Large intestine (tissue), 3 donors: ENCODE measurements at regions not wholly inside any gene's neighbourhood (a gene's known extent, or its start where the extent isn't known, plus 50 kb on each side); places are given as distances from the start of the nearest gene placed in this dataset.
A peak's percentile ranks its signal among the peaks of the same experiment; 100 is the strongest.

Source experiments
- DNase-seq, 2 donors: peaks; one replicate each; pipeline versions ENCODE4 v3.0.0 to v3.0.0-alpha.2; 2013
- H3K27ac ChIP-seq: one replicate; pipeline ENCODE4 v1.5.1; 2013; ENCODE audit warnings: low read length
- H3K27me3 ChIP-seq: 2 replicates; pipeline ENCODE4 v1.6.1; 2013; ENCODE audit warnings: low read length; ENCODE audit not compliant: control insufficient read depth, insufficient read depth
- H3K36me3 ChIP-seq: 2 replicates; pipeline ENCODE4 v1.6.1; 2013; ENCODE audit warnings: low read length; ENCODE audit not compliant: control insufficient read depth, insufficient read depth
- H3K4me1 ChIP-seq: one replicate; pipeline ENCODE4 v1.6.1; 2013; ENCODE audit warnings: low read length; ENCODE audit not compliant: control insufficient read depth, insufficient read depth
- H3K4me3 ChIP-seq: one replicate; pipeline ENCODE4 v1.5.1; 2013; ENCODE audit warnings: low read length
- H3K9me3 ChIP-seq: one replicate; pipeline ENCODE4 v1.6.1; 2013; ENCODE audit warnings: mild to moderate bottlenecking, low read depth, low read length, moderate library complexity; ENCODE audit not compliant: control insufficient read depth
- WGBS: methylation state at CpG from one replicate; pipeline ENCODE4 v1.1.5; 2013; ENCODE audit warnings: low lambda C conversion rate; ENCODE audit not compliant: insufficient coverage; 5-methylcytosine and 5-hydroxymethylcytosine counted together

GRCh38 chr18:72154926-72155325 is 389.2 kb downstream of the CBLN2 start:
- Histone ChIP-seq H3K4me1 (no peaks in the 10 kb centered on the region), H3K27ac (no peak overlapping the region), H3K4me3 (no peak overlapping the region), H3K27me3 (no peaks in the 10 kb centered on the region), H3K36me3 (no peaks in the 10 kb centered on the region), H3K9me3 (no peaks in the 10 kb centered on the region)
- no peak for DNase-seq
- 100% methylated on average over 1 of the region's 2 CpGs for WGBS

DNA sequence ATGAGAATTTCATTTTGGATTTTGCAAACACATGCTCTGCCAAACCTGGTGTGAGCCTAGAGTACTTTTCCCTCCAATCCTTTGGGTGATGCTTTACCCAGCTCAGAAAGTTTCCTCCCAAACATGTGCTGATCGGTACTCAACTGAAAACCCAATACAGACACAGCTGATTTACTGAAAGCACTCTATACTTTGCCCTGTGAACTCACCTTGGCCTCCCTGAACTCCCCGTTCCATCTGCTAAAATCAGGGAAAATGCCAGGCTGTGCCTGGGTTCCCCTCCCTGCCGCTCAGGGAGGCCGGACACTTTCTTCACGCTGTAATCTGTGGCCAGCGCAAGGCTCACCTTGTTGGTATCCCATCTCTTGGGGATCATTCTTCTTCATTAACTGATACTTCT is 391.2 kb downstream of the CBLN2 start:
- H3K27me3 ChIP-seq = no peaks in the 10 kb centered on the region
- no peak overlapping the region for H3K27ac ChIP-seq
- no peak overlapping the region for H3K4me3 ChIP-seq
- WGBS = no CpG with 5 or more reads among the region's 6 CpGs
- H3K9me3 ChIP-seq = no peaks in the 10 kb centered on the region
- H3K36me3 ChIP-seq = no peaks in the 10 kb centered on the region
- DNase-seq = no peak
- H3K4me1 ChIP-seq = no peaks in the 10 kb centered on the region

- H3K36me3 ChIP-seq = no peaks in the 10 kb centered on the region
- no peaks in the 10 kb centered on the region for H3K27me3 ChIP-seq
- 85% methylated on average over 3 of the region's 3 CpGs for WGBS
- no peak overlapping the region for H3K4me3 ChIP-seq
- H3K9me3 ChIP-seq = no peaks in the 10 kb centered on the region
- H3K27ac ChIP-seq = no peak overlapping the region
- no peaks in the 10 kb centered on the region for H3K4me1 ChIP-seq
- no peak for DNase-seq
Observed at GRCh38 chr18:72147830-72148229, 396.3 kb downstream of the CBLN2 start.

DNA sequence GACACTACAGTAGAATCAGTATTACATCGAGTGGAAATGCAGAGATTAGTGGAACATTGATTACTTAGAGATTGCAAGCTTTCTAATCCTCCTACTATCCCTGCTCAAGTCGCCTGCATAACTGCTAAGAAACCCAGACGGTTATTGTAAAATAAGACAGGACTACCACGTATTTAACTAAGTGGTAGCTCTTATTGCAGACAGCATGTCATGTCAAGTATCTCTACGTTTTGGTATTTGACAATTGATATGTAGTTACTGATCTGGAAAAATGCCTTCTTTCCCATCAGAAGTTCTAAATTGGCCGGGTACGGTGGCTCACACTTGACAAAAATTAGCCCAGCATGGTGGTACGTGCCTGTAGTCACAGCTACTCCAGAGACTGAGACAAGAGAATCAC is 404.1 kb downstream of the CBLN2 start:
- Histone ChIP-seq H3K4me1 (no peaks in the 10 kb centered on the region), H3K9me3 (no peaks in the 10 kb centered on the region), H3K27ac (no peak overlapping the region), H3K36me3 (no peaks in the 10 kb centered on the region), H3K27me3 (no peaks in the 10 kb centered on the region), H3K4me3 (no peak overlapping the region)
- WGBS = 100% methylated on average over 2 of the region's 8 CpGs
- DNase-seq = no peak

DNA sequence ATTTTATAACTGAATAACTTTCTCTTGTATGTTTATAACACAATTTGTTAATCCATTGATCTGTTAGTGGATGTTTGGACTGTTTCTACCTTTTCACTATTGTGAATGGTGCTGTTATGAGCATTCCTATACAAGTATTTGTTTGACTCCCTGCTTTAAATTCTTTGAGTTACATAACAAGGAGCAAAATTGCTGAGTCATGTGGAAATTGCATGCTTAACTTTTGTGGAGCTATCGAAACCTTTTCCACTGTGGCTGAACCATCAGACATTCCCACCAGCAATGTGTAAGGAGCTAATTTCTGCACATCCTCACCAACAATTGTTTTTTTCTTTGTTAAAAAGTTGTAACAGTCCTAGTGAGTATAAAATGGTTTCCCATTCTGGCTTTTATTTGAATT is 415.5 kb downstream of the CBLN2 start:
- DNase-seq = no peak
- no CpG with 5 or more reads among the region's 1 CpG for WGBS
- H3K9me3 ChIP-seq = no peaks in the 10 kb centered on the region

GRCh38 chr18:72122103-72122502 is 422.0 kb downstream of the CBLN2 start:
- no peak for DNase-seq
- Histone ChIP-seq H3K36me3 (no peaks in the 10 kb centered on the region), H3K9me3 (no peaks in the 10 kb centered on the region), H3K27ac (no peak overlapping the region), H3K4me3 (no peak overlapping the region), H3K4me1 (no peaks in the 10 kb centered on the region), H3K27me3 (no peaks in the 10 kb centered on the region)

More for the DNA sequence above, 415.5 kb downstream of the CBLN2 start:
- no peak overlapping the region for H3K4me3 ChIP-seq
- H3K36me3 ChIP-seq = no peaks in the 10 kb centered on the region
- H3K27ac ChIP-seq = no peak overlapping the region
- H3K27me3 ChIP-seq = no peaks in the 10 kb centered on the region
- no peaks in the 10 kb centered on the region for H3K4me1 ChIP-seq

DNA sequence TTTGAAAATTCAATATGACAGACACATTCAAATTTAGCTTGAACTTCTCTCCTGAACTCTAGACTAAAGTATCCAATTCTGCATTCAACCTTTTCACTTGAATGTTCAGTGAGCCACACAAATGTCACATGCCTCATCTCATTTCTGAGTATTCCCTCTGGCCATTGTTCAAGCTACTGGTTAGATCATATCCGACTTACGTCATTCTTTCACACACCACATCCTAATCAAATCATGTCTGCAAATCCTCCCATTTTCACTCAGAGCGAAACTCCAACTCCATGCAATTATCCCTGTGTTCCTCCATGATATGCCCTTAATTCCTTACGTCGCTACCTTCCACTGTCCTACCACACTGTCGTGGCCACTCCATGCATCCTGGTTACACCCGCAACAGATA is 425.1 kb downstream of the CBLN2 start:
- DNase-seq = no peak
- H3K27ac ChIP-seq = no peak overlapping the region
- H3K4me3 ChIP-seq = no peak overlapping the region
- no peaks in the 10 kb centered on the region for H3K36me3 ChIP-seq
- H3K4me1 ChIP-seq = peaks cover 8% of the 10 kb centered on the region
- H3K27me3 ChIP-seq = no peaks in the 10 kb centered on the region
- 98% methylated on average over 7 of the region's 7 CpGs for WGBS
- no peaks in the 10 kb centered on the region for H3K9me3 ChIP-seq

- no peaks in the 10 kb centered on the region for H3K9me3 ChIP-seq
- DNase-seq = peak; percentile 59 to 79
- H3K4me3 ChIP-seq = no peak overlapping the region
- peaks cover 8% of the 10 kb centered on the region for H3K4me1 ChIP-seq
- no CpG with 5 or more reads among the region's 4 CpGs for WGBS
- H3K27ac ChIP-seq = peak overlapping the region; percentile 81
- H3K27me3 ChIP-seq = no peaks in the 10 kb centered on the region
- no peaks in the 10 kb centered on the region for H3K36me3 ChIP-seq
Observed at GRCh38 chr18:72114801-72115594, 429.1 kb downstream of the CBLN2 start.

GRCh38 chr18:72107647-72108383 is 436.3 kb downstream of the CBLN2 start:
- no peaks in the 10 kb centered on the region for H3K36me3 ChIP-seq
- 40% methylated on average over 3 of the region's 9 CpGs for WGBS
- peak in 1 of 2 donors; percentile 4 for DNase-seq
- H3K9me3 ChIP-seq = no peaks in the 10 kb centered on the region
- H3K4me1 ChIP-seq = no peaks in the 10 kb centered on the region
- no peaks in the 10 kb centered on the region for H3K27me3 ChIP-seq
- H3K27ac ChIP-seq = no peak overlapping the region
- no peak overlapping the region for H3K4me3 ChIP-seq

GRCh38 chr18:72104851-72105250 is 439.3 kb downstream of the CBLN2 start:
- no peaks in the 10 kb centered on the region for H3K4me1 ChIP-seq
- 100% methylated on average over 1 of the region's 4 CpGs for WGBS
- no peak overlapping the region for H3K4me3 ChIP-seq
- no peaks in the 10 kb centered on the region for H3K36me3 ChIP-seq
- no peak overlapping the region for H3K27ac ChIP-seq
- no peaks in the 10 kb centered on the region for H3K9me3 ChIP-seq
- DNase-seq = no peak
- no peaks in the 10 kb centered on the region for H3K27me3 ChIP-seq
